ENCODE measurements at regions not wholly inside any gene's neighbourhood (a gene's known extent, or its start where the extent isn't known, plus 50 kb on each side); places are given as distances from the start of the nearest gene placed in this dataset.
A peak's percentile ranks its signal among the peaks of the same experiment; 100 is the strongest.

- H3K27me3 ChIP-seq (ENCODE audit: control insufficient read depth in 3 of 3, insufficient read depth in 3 of 3, low read depth in 1 of 3, low read length in 3 of 3), result no peaks in the 10 kb centered on the region
- no peak overlapping the region for H4K91ac ChIP-seq (ENCODE audit: low read depth, low read length, poor library complexity)
- DNase-seq (ENCODE audit: low spot score), result no peak
- H2BK15ac ChIP-seq (ENCODE audit: low read length), result no peak overlapping the region
- H3K9ac ChIP-seq (ENCODE audit: low read depth, low read length, poor library complexity), result no peak overlapping the region
- H3K4me3 ChIP-seq (ENCODE audit: low read length in 2 of 2), result no peak overlapping the region
- no peak overlapping the region for H3K4me2 ChIP-seq (ENCODE audit: insufficient read depth, low read length, poor library complexity, severe bottlenecking)
- H2BK5ac ChIP-seq (ENCODE audit: low read length), result no peak overlapping the region
- no CpG with 5 or more reads among the region's 6 CpGs for WGBS, 2 donors (ENCODE audit: extremely low coverage in 2 of 2, insufficient read length in 2 of 2, insufficient replicate concordance in 1 of 2)
- H3K4me1 ChIP-seq (ENCODE audit: control insufficient read depth in 2 of 2, insufficient read depth in 1 of 2, low read depth in 1 of 2, low read length in 2 of 2), result peaks cover 0 to 4% of the 10 kb centered on the region in 2 donors
- H2BK120ac ChIP-seq (ENCODE audit: low read depth, low read length), result no peak overlapping the region
- no peak overlapping the region for H3K27ac ChIP-seq (replicated peaks; ENCODE audit: low read length)
- no peak overlapping the region for H3K18ac ChIP-seq (ENCODE audit: low read length)
- peaks cover 0 to 9% of the 10 kb centered on the region in 2 donors for H3K9me3 ChIP-seq (replicated peaks in 1 of 2; ENCODE audit: control insufficient read depth in 2 of 2, insufficient read depth in 1 of 2, low read depth in 1 of 2, low read length in 2 of 2)
- H3K36me3 ChIP-seq (replicated peaks in 1 of 2; ENCODE audit: control insufficient read depth in 2 of 2, insufficient read depth in 2 of 2, low read length in 2 of 2), result no peaks in the 10 kb centered on the region
- peak overlapping the region; percentile 30 for H2AFZ ChIP-seq (ENCODE audit: low read length)
- no peaks in the 10 kb centered on the region for H3K79me1 ChIP-seq (ENCODE audit: low read depth, low read length)
- no peak overlapping the region for H2AK5ac ChIP-seq (ENCODE audit: low read depth, low read length)
- H3K23ac ChIP-seq (ENCODE audit: low read depth, low read length, poor library complexity), result no peak overlapping the region
- H2BK12ac ChIP-seq (ENCODE audit: low read length), result no peak overlapping the region
- H3K14ac ChIP-seq (ENCODE audit: low read length), result no peak overlapping the region
- no peak overlapping the region for H4K8ac ChIP-seq (ENCODE audit: low read depth, low read length)
- no peak overlapping the region for H3K4ac ChIP-seq (ENCODE audit: low read length)
Observed at GRCh38 chr4:123871341-123871740, 474.7 kb downstream of the SPRY1 start.

GRCh38 chr4:123874063-123874462, 477.5 kb downstream of the SPRY1 start:
- Histone ChIP-seq H2AFZ (ENCODE audit: low read length) (no peak overlapping the region), H4K91ac (ENCODE audit: low read depth, low read length, poor library complexity) (no peak overlapping the region), H3K36me3 (replicated peaks in 1 of 2; ENCODE audit: control insufficient read depth in 2 of 2, insufficient read depth in 2 of 2, low read length in 2 of 2) (no peaks in the 10 kb centered on the region), H3K4me3 (ENCODE audit: low read length in 2 of 2) (no peak overlapping the region), H2BK5ac (ENCODE audit: low read length) (no peak overlapping the region), H3K14ac (ENCODE audit: low read length) (no peak overlapping the region), H2BK15ac (ENCODE audit: low read length) (no peak overlapping the region), H3K27me3 (ENCODE audit: control insufficient read depth in 3 of 3, insufficient read depth in 3 of 3, low read depth in 1 of 3, low read length in 3 of 3) (no peaks in the 10 kb centered on the region), H2BK12ac (ENCODE audit: low read length) (no peak overlapping the region), H3K18ac (ENCODE audit: low read length) (no peak overlapping the region), H3K4ac (ENCODE audit: low read length) (no peak overlapping the region), H4K8ac (ENCODE audit: low read depth, low read length) (no peak overlapping the region), H3K27ac (replicated peaks; ENCODE audit: low read length) (no peak overlapping the region), H3K4me1 (ENCODE audit: control insufficient read depth in 2 of 2, insufficient read depth in 1 of 2, low read depth in 1 of 2, low read length in 2 of 2) (peaks cover 0 to 10% of the 10 kb centered on the region in 2 donors), H3K9me3 (replicated peaks in 1 of 2; ENCODE audit: control insufficient read depth in 2 of 2, insufficient read depth in 1 of 2, low read depth in 1 of 2, low read length in 2 of 2) (peaks cover 0 to 18% of the 10 kb centered on the region in 2 donors), H2AK5ac (ENCODE audit: low read depth, low read length) (no peak overlapping the region), H3K4me2 (ENCODE audit: insufficient read depth, low read length, poor library complexity, severe bottlenecking) (no peak overlapping the region), H3K9ac (ENCODE audit: low read depth, low read length, poor library complexity) (no peak overlapping the region), H3K79me1 (ENCODE audit: low read depth, low read length) (no peaks in the 10 kb centered on the region), H2BK120ac (ENCODE audit: low read depth, low read length) (no peak overlapping the region), H3K23ac (ENCODE audit: low read depth, low read length, poor library complexity) (no peak overlapping the region)
- no CpG with 5 or more reads among the region's 1 CpG for WGBS, 2 donors (ENCODE audit: extremely low coverage in 2 of 2, insufficient read length in 2 of 2, insufficient replicate concordance in 1 of 2)
- DNase-seq (ENCODE audit: low spot score), result no peak

DNA sequence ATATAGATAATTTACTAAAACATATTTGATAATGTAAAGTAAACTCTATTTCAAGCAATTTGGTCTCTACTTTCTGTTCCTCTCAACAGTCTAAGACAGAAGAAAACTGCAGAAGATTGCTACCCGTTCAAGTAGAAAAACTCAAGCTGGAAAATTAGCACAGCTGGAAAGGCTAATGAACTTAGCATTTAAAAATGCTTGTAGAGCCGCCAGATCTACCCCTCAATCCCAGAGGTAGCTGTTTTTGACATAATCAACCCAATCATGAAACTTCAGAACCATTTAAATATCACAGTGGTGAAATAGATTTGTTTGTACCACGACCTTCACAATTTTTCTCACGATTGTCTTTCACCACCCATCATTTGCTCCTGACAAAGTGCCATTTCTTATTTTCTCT, 479.5 kb downstream of the SPRY1 start:
- H2BK12ac ChIP-seq (ENCODE audit: low read length), result no peak overlapping the region
- no peak overlapping the region for H3K27ac ChIP-seq (replicated peaks; ENCODE audit: low read length)
- no peaks in the 10 kb centered on the region for H3K27me3 ChIP-seq (ENCODE audit: control insufficient read depth in 3 of 3, insufficient read depth in 3 of 3, low read depth in 1 of 3, low read length in 3 of 3)
- H3K23ac ChIP-seq (ENCODE audit: low read depth, low read length, poor library complexity), result no peak overlapping the region
- H3K4me3 ChIP-seq (ENCODE audit: low read length in 2 of 2), result no peak overlapping the region
- H3K9me3 ChIP-seq (replicated peaks in 1 of 2; ENCODE audit: control insufficient read depth in 2 of 2, insufficient read depth in 1 of 2, low read depth in 1 of 2, low read length in 2 of 2), result peaks cover 0 to 25% of the 10 kb centered on the region in 2 donors
- no peak overlapping the region for H2BK5ac ChIP-seq (ENCODE audit: low read length)
- H2AFZ ChIP-seq (ENCODE audit: low read length), result no peak overlapping the region
- H3K36me3 ChIP-seq (replicated peaks in 1 of 2; ENCODE audit: control insufficient read depth in 2 of 2, insufficient read depth in 2 of 2, low read length in 2 of 2), result no peaks in the 10 kb centered on the region
- H2BK120ac ChIP-seq (ENCODE audit: low read depth, low read length), result no peak overlapping the region
- no peak overlapping the region for H3K18ac ChIP-seq (ENCODE audit: low read length)
- DNase-seq (ENCODE audit: low spot score), result no peak
- H3K4me2 ChIP-seq (ENCODE audit: insufficient read depth, low read length, poor library complexity, severe bottlenecking), result no peak overlapping the region
- H2AK5ac ChIP-seq (ENCODE audit: low read depth, low read length), result no peak overlapping the region
- no peaks in the 10 kb centered on the region for H3K79me1 ChIP-seq (ENCODE audit: low read depth, low read length)
- H4K8ac ChIP-seq (ENCODE audit: low read depth, low read length), result no peak overlapping the region
- no peak overlapping the region for H4K91ac ChIP-seq (ENCODE audit: low read depth, low read length, poor library complexity)
- no peak overlapping the region for H3K9ac ChIP-seq (ENCODE audit: low read depth, low read length, poor library complexity)
- no peak overlapping the region for H3K4ac ChIP-seq (ENCODE audit: low read length)
- H2BK15ac ChIP-seq (ENCODE audit: low read length), result no peak overlapping the region
- no peak overlapping the region for H3K14ac ChIP-seq (ENCODE audit: low read length)
- peaks cover 0 to 8% of the 10 kb centered on the region in 2 donors for H3K4me1 ChIP-seq (ENCODE audit: control insufficient read depth in 2 of 2, insufficient read depth in 1 of 2, low read depth in 1 of 2, low read length in 2 of 2)
- no CpG with 5 or more reads among the region's 4 CpGs for WGBS, 2 donors (ENCODE audit: extremely low coverage in 2 of 2, insufficient read length in 2 of 2, insufficient replicate concordance in 1 of 2)

- Histone ChIP-seq H4K8ac (ENCODE audit: low read depth, low read length) (no peak overlapping the region), H3K4ac (ENCODE audit: low read length) (no peak overlapping the region), H3K27me3 (ENCODE audit: control insufficient read depth in 3 of 3, insufficient read depth in 3 of 3, low read depth in 1 of 3, low read length in 3 of 3) (no peaks in the 10 kb centered on the region), H3K4me1 (ENCODE audit: control insufficient read depth in 2 of 2, insufficient read depth in 1 of 2, low read depth in 1 of 2, low read length in 2 of 2) (peaks cover 0 to 8% of the 10 kb centered on the region in 2 donors), H2BK5ac (ENCODE audit: low read length) (no peak overlapping the region), H3K9me3 (replicated peaks in 1 of 2; ENCODE audit: control insufficient read depth in 2 of 2, insufficient read depth in 1 of 2, low read depth in 1 of 2, low read length in 2 of 2) (peaks cover 0 to 26% of the 10 kb centered on the region in 2 donors), H2BK15ac (ENCODE audit: low read length) (no peak overlapping the region), H2AFZ (ENCODE audit: low read length) (no peak overlapping the region), H2BK120ac (ENCODE audit: low read depth, low read length) (no peak overlapping the region), H3K4me2 (ENCODE audit: insufficient read depth, low read length, poor library complexity, severe bottlenecking) (no peak overlapping the region), H3K18ac (ENCODE audit: low read length) (no peak overlapping the region), H3K79me1 (ENCODE audit: low read depth, low read length) (no peaks in the 10 kb centered on the region), H3K14ac (ENCODE audit: low read length) (no peak overlapping the region), H3K4me3 (ENCODE audit: low read length in 2 of 2) (no peak overlapping the region), H3K27ac (replicated peaks; ENCODE audit: low read length) (no peak overlapping the region), H2BK12ac (ENCODE audit: low read length) (no peak overlapping the region), H2AK5ac (ENCODE audit: low read depth, low read length) (no peak overlapping the region), H3K9ac (ENCODE audit: low read depth, low read length, poor library complexity) (no peak overlapping the region), H3K36me3 (replicated peaks in 1 of 2; ENCODE audit: control insufficient read depth in 2 of 2, insufficient read depth in 2 of 2, low read length in 2 of 2) (no peaks in the 10 kb centered on the region), H3K23ac (ENCODE audit: low read depth, low read length, poor library complexity) (no peak overlapping the region), H4K91ac (ENCODE audit: low read depth, low read length, poor library complexity) (no peak overlapping the region)
- no peak for DNase-seq (ENCODE audit: low spot score)
- no CpG with 5 or more reads among the region's 2 CpGs for WGBS, 2 donors (ENCODE audit: extremely low coverage in 2 of 2, insufficient read length in 2 of 2, insufficient replicate concordance in 1 of 2)
Observed at GRCh38 chr4:123876671-123877101, 480.1 kb downstream of the SPRY1 start.
